ENCODE measurements at regions not wholly inside any gene's neighbourhood (a gene's known extent, or its start where the extent isn't known, plus 50 kb on each side); places are given as distances from the start of the nearest gene placed in this dataset.

DNA sequence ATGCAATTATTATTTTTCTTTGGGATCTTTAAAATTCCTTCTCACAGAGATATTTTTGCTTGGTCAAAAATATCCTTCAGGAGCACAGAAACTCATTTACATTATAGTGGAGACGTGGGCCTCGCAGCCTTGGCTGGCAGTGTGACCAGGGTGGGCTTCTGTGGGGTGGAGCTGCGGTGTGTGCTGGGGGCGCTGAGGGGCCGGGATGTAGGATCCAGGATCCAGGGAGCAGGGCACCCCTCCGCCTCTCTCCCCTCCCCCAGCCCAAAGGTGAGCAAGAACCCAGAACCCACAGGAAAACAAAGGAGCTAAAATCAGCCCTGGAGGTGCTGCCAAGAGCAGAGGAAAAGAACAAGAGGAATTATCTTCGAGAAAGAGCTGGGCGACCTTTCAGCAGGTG is 79.1 kb upstream of the OLFM1 start:
- no peak for TF ChIP-seq CTCF (IDR thresholded peaks at IDR 0.05)
- no peak for TF ChIP-seq ZFX (IDR thresholded peaks at IDR 0.05; ENCODE audit: borderline replicate concordance)
- H3K27ac ChIP-seq = no peak overlapping the region

GRCh38 chr9:135009051-135009560 is 78.4 kb upstream of the OLFM1 start:
- TF ChIP-seq ZFX (IDR thresholded peaks at IDR 0.05; ENCODE audit: borderline replicate concordance) (no peak), CTCF (IDR thresholded peaks at IDR 0.05) (no peak)
- no peak overlapping the region for H3K27ac ChIP-seq

DNA sequence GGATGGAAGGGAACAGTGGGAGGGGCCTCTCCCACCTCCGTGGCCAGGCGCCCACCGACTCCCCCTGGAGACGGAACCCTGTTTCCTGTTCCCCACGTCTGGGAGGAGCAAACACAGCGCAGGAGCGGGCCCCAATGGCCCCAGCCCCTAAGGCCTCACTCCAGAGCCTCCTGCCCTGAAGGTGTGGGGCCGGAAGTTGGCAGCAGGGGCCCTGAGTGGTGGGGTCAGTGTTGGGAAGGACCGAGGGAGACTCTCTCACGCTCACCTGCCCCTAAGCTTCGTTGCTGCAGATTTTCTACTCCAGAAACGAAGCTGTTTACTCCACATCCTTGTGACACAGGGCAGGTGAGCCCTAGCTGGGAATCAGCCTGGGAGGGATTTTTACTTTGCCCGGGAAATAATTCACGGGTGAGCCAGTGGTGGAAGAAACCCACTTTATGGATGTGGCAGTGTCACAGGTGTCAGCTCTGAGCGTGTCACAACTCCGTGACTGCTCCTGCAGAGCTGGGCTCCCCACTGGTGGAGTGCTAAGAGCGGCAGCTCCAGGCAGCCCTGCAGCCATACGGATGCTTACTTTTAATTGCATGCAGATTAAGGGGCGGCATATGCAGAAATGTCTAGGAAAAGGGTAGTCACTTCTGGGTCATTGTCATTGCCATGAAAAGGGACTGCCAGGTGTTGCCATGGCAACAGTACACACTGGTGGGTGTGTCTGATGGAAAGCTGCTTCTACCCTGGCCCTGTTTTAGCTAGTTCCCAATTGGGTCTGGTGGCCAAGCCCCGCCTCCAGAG is 77.5 kb upstream of the OLFM1 start:
- no peak overlapping the region for H3K27ac ChIP-seq

DNA sequence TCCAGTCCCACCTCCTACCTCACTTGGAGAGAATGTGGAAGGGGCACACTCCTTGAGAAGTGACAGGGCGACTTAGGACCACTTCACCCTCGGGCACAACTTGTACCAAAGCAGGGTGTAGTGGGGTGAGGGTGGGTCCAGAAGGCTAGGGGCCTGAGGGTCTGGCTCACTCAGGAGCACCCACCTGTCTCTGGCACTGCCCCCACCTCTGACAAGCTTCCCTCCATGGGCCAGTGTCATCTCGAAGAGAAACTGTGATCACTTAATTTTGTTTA is 76.9 kb upstream of the OLFM1 start:
- TF ChIP-seq ZFX (IDR thresholded peaks at IDR 0.05; ENCODE audit: borderline replicate concordance) = no peak
- TF ChIP-seq CTCF (IDR thresholded peaks at IDR 0.05) = no peak
- no peak overlapping the region for H3K27ac ChIP-seq

More for the DNA sequence above, 77.5 kb upstream of the OLFM1 start:
- TF ChIP-seq ZFX (IDR thresholded peaks at IDR 0.05; ENCODE audit: borderline replicate concordance) (no peak), CTCF (IDR thresholded peaks at IDR 0.05) (no peak)

- no peak overlapping the region for H3K27ac ChIP-seq
- TF ChIP-seq CTCF (IDR thresholded peaks at IDR 0.05) (no peak), ZFX (IDR thresholded peaks at IDR 0.05; ENCODE audit: borderline replicate concordance) (no peak)
These were observed 76.5 kb upstream of the OLFM1 start for GRCh38 chr9:135010921-135011320.

- no peak for TF ChIP-seq ZFX (IDR thresholded peaks at IDR 0.05; ENCODE audit: borderline replicate concordance)
- TF ChIP-seq CTCF (IDR thresholded peaks at IDR 0.05) = no peak
- no peak overlapping the region for H3K27ac ChIP-seq
These were observed 75.3 kb upstream of the OLFM1 start for GRCh38 chr9:135012166-135012565.

DNA sequence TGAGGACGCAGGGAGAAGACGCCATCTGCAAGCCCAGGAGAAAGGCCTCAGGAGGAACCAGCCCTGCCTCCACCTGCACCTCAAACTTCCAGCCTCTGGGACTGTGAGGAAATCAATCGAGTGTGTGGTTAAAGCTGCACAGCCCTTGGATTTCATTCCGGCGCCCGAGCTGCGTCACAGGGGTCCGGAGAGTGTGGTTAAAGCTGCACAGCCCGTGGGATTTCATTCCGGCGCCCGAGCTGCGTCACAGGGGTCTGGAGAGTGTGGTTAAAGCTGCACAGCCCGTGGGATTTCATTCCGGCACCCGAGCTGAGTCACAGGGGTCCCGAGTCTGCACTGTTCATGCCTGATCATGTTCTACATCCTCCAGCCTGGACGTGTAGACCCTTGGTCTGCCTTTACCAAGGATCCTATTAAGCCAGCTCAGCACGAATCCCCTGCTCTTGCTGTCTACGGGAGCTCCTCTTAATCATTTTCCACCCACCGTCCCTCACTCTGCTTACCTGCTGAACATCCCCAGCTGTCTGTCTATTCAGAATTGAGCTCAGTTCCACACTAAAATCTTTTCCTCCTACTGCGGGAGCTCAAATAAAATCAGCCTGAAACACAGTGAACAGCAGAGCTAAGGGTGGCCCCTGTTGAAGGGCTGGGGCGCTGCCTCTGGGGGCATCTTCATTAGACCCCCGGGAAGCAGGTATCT is 73.0 kb upstream of the OLFM1 start:
- no peak overlapping the region for H3K27ac ChIP-seq
- no peak for TF ChIP-seq CTCF (IDR thresholded peaks at IDR 0.05)
- TF ChIP-seq ZFX (IDR thresholded peaks at IDR 0.05; ENCODE audit: borderline replicate concordance) = no peak

All from 22Rv1 (cell line).